ENCODE measurements at regions not wholly inside any gene's neighbourhood (a gene's known extent, or its start where the extent isn't known, plus 50 kb on each side); places are given as distances from the start of the nearest gene placed in this dataset.
"Not testable (repeated sequence)": the region's sequence is repeated elsewhere in the genome, so short reads cannot be mapped to it uniquely, and the experiment has no call there.

DNA sequence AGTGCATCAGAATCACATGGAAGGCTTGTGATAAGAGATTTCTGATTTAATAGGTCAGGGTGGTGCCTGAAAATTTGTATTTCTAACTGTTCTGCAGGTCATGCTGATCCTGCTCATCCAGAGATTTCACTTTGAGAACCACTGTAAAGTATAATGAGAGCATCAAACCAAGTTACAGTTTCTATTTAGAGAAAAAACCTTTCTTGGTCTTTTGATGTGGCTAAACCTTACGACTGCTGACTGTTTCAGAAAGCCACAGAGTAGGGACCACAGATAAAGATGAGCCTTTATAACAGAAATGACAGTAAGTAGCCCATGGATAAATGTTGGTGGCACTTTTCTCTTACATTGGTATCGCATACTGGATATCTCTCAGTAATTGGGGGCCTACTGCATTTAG, 109.4 kb upstream of the FANCL start:
- DNase-seq = no peak

DNA sequence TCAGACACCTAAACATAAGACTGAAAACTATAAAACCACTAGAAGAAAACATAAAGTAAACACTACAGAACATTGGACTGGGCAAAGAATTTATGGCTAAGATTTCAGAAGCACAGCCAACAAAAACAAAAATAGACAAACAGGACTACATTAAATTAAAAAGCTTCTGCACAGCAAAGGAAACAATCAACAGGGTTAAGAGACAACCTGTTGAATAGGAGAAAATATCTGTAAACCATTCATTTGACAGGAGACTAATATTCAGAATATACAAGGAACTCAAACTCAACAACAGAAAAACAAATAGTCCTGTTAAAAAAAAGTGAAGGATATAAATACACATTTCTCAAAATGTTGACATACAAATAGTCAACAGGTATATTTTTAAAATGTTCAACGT, 106.7 kb upstream of the FANCL start:
- no peak for DNase-seq

DNA sequence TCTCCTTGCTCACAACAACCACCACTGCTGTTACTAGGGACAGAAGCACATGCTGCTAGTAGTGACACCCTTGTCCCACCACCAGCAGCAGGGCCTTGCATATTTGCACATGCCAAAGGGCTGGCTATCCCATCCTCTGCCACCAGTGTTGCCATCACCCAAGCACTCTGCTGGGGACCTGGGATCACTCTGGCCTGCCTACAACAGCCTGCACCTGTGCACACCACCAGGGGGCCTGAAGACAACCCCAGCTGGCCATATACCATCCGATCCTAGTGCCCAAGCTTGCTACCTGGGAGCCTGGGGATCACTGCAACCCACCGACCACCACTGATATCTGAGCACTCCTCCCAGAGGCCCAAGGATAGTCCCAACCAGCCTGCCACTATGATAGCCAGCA, 99.9 kb upstream of the FANCL start:
- no peak for DNase-seq

DNA sequence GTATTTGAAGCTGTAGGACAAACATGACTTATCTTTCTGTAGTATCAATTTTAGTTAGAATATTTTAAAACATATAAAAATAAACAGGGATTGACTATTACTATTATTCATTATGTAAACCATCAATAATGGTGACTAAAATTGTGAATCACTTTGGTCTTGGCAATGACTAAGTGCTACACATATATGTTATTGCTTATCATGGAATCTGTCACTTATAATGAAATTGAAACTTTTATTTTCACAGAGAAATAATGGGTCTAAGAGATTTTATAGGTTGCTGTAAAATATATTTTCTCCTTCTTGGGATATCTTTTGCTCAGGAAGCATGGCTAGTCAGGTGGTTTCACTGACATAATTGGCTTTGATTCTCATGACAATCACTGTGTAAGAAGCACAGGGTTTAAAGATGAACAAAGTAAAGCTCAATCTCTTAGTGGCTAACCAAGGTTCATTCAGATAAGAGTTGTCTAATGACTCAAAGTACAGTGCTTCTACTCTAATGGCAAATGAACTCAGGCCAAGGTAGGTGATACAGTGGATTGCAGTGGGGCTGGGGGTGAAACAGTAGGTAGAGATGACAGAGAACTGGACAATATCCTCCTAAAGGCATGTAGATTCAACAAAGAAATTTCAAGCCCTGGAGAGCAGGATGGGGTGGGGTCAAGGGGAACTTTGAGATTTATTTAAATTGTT, 98.6 kb upstream of the FANCL start:
- no peak for DNase-seq

DNA sequence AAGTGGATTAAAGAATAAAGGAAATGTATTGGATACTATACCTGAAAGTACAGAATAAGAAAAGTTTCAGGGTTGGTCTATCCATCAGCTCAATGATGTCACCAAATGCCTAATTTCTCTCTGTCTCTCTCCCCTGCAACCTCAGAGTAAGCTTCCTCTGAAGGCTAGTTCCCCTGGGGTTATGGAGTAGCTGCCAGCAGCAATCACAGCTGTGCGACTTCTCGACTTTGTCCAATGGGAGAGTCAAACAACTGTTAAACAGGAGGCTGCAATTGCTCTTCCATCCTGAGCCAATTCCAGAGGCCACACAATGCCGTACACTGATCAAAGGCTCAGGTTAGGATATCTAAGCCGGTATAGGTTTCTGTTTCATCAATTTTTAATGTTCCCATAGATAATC, 95.3 kb upstream of the FANCL start:
- no peak for DNase-seq

DNA sequence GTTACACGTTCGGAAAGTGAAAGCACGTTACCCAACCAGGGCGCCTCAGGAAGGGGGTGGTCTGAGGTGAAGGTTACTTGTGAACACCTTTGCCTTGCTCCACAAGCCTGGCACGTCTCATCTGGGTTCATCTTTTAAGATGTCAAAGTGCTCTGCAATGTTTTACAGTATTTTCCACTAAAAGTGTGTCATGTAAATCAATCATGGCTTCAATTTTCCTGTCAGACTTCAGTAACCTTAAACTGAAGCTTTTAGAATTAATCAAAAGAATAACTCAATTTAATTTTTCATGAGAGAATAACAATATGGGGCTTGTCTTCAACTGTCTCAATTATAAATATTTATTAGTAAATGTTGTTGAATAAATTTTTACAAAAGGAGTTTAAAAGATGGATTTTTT, 93.3 kb upstream of the FANCL start:
- DNase-seq = no peak

DNA sequence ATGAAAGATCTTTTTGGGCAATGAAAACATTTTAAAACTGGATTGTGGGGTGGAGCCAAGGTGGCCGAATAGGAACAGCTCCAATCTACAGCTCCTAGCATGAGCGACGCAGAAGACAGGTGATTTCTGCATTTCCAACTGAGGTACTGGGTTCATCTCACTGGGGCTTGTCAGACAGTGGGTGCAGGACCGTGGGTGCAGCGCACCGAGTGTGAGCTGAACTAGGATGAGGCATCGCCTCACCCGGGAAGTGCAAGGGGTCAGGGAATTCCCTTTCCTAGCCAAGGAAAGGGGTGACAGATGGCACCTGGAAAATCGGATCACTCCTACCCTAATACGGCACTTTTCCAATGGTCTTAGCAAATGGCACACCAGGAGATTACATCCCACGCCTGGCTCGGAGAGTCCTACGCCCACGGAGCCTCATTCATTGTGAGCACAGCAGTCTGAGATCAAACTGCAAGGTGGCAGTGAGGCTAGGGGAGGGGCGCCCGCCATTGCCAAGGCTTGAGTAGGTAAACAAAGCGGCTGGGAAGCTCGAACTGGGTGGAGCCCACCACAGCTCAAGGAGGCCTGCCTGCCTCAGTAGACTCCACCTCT, 84.3 kb upstream of the FANCL start:
- DNase-seq = not testable (repeated sequence)

DNA sequence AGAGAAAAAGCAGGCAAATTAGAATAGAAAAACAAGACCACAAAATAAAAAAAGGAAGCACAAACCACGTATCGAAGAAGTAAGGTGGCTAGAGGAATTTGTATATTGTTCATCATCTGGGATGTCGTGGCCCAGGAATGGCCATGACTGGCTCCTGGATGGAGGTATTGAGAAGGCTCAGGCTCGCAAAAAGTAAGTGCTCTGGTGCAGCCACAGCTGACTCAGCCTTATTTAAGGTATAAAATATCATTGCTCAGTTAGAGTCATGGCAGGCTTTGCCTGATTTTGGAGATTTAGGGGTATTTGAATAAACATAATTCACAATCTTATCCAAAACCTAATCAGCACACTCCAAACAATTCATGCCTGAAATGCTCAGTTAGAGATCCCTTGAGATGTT, 78.4 kb upstream of the FANCL start:
- DNase-seq = no peak

DNA sequence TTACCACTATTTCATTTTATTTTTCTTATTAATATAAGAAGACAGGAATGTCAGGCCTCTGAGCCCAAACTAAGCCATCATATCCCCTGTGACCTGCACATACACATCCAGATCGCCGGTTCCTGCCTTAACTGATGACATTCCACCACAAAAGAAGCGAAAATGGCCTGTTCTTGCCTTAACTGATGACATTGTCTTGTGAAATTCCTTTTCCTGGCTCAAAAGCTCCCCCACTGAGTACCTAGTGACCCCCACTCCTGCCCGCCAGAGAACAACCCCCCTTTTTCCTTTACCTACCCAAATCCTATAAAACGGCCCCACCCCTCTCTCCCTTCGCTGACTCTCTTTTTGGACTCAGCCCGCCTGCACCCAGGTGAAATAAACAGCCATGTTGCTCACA, 77.8 kb upstream of the FANCL start:
- not testable (repeated sequence) for DNase-seq

DNA sequence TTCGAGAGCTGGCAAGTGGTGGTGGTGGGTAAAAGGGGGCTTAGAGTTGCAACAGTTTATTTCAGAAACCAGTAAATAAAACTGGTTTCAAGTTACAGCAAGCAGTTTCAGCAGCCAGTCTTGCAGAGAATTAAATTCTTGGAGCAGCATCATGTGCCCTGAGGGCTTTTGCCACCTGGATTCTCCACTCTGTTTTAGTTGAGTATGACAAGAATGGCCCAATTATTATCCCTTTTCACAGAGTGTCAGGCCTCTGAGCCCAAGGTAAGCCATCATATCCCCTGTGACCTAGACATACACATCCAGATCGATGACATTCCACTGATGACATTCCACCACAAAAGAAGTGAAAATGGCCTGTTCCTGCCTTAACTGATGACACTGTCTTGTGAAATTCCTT, 72.8 kb upstream of the FANCL start:
- no peak for DNase-seq

DNA sequence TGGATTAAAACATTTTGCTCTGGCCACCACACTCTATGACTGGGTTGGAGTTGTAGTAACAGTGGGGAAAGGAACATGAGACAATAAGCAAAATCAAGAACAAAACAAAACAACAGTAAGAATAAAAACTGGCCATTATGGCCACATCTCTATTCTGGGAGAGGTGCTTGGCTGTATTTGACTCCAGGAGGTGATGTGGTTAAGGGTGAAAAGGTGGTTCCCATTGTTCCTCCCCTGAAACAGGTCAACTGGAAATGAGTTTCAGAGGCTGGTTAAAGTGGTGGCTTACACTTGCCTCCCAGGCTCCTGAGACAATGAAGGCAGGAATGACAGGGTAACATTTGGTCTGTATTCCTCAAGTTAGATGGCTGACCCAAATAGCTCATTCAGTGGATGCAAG, 67.3 kb upstream of the FANCL start:
- DNase-seq = no peak

DNA sequence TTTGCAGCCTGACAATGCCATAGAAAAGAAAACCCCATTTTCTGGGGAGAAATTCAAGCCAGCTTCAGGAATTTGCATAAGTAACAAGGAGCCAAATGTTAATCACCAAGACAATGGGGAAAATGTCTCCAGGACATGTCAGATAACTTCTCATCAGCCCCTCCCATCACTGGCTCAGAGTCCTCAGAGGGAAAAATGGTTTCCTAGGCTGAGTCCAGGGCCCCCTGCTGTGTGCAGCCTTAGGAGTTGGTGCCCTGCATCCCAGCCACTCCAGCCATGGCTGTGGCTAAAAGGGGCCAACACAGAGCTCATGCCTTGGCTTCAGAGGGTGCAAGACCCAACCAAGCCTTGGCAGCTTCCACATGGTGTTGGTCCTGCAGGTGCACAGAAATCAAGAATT, 63.7 kb upstream of the FANCL start:
- no peak for DNase-seq

DNA sequence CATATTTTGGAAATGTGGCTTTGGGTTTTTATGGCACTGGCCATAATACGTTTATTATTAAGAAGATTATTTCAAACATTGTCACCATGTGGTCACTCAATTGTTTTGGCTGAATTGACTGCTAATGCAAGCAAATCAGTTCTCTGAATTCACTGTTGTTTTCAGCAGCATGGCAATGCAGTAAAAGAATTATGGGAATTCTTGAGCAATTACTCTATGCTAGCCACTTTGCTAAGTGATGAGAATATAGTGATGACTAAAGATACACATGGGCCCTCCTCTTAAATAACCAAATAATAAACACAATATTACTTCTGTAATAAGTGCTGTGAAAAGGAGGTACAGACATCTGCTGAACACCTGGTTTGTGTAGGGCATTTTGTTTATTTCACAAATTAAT, 58.0 kb upstream of the FANCL start:
- no peak for DNase-seq

DNA sequence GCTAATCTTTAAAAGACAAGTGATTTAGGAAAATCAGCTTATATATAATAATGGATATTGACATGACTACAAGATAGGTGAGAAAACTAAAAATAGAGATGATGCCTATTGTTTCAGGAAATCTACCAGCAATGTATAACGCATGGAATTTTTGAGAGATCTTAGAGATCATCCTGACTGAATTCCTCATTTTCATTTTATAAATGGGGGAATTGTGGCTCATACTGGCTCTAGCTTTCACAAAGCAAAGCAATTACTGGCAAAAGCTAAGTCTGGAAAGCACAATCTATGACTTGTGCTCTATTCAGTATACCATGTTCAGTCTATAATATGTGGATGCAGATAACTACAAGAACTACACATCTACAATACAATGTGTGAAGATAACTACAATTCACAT, 51.9 kb upstream of the FANCL start:
- no peak for DNase-seq

DNA sequence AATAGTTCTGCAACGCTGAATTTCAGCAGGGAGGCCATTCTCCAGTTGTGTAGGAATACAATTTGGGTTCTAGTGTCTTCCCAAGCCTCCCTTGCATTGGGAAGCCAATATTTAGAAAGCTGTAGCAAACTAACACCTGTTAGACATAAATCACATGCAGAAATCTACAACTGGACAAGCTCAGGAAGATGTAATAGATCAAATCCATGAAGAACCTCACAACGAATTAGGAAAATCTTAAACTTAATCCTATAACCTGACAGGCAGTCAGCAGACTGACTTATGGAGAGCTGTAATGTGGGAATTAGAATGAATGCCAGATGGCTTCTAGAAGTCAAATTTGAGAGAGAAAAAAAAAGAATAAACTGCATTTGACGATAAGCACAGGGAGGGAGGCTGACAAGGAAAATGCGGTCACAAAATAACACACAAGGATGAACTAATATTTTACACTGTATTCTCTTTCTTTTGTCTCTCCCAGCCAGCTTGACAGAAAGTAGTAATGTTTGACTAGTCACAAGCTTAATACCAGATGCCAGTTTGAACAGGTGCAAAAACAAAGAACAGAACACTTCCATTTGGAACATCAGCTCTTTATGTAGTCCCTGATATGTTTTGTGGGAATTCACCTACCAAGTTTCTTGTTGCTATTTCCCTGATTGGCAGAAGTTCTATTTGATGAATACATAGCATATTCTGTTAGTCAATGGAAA, 50.8 kb upstream of the FANCL start:
- no peak for DNase-seq
